ENCODE measurements at regions not wholly inside any gene's neighbourhood (a gene's known extent, or its start where the extent isn't known, plus 50 kb on each side); places are given as distances from the start of the nearest gene placed in this dataset.

DNA sequence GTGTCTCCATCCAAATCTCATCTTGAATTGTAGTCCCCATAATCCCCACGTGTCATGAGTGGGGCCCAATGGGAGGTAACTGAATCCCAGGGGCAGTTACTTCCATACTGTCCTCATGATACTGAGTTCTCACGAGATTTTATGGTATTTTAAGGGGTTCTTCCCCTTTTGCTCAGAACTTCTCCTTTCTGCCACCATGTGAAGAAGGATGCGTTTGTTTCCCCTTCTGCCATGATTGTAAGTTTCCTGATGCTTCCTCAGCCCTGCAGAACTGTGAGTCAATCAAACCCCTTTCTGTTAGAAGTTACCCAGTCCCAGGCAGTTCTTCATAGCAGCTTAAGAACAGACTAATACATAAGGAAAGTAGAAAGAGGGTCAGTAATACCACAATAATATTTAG lies 480.4 kb downstream of the KCNJ3 start:
- CTCF ChIA-PET (ENCODE audit: partially characterized antibody) = no interaction called here
- H3K4me2 ChIP-seq (ENCODE audit: insufficient read depth in 1 of 2, low read depth in 2 of 2, low read length in 2 of 2) = no peak overlapping the region
- no peaks in the 10 kb centered on the region for H3K79me2 ChIP-seq (ENCODE audit: control insufficient read depth in 1 of 2, insufficient read depth in 2 of 2, low read length in 2 of 2)
- H2BK12ac ChIP-seq (ENCODE audit: low read depth, low read length) = no peak overlapping the region
- peaks cover 0 to under 1% (median 0%) of the 10 kb centered on the region in 4 experiments; a peak in 1 of 7 replicates for H3K27me3 ChIP-seq (replicated peaks in 1 of 4; ENCODE audit: control insufficient read depth in 3 of 4, extremely low read depth in 1 of 4, insufficient read depth in 3 of 4, low read length in 3 of 4)
- 98% methylated on average over 3 of the region's 3 CpGs; no CpG with 5 or more reads in 1 of the 2 experiments for WGBS, 2 experiments (ENCODE audit: extremely low coverage in 1 of 2, insufficient coverage in 1 of 2, insufficient read length in 1 of 2, insufficient replicate concordance in 2 of 2, low coverage in 1 of 2, low lambda C conversion rate in 2 of 2, missing lambda C conversion rate in 1 of 2)
- no peak overlapping the region for H3K4me3 ChIP-seq (ENCODE audit: extremely low read depth in 1 of 4, insufficient read depth in 2 of 4, low read depth in 3 of 4, low read length in 4 of 4)
- no peak overlapping the region for H3K4ac ChIP-seq (replicated peaks; ENCODE audit: insufficient read length, low read depth, low read length)
- H4K5ac ChIP-seq (ENCODE audit: insufficient read length, low read depth, low read length) = no peak overlapping the region
- H3K27ac ChIP-seq (ENCODE audit: low read depth, low read length) = no peak overlapping the region
- no peaks in the 10 kb centered on the region for H4K20me1 ChIP-seq (replicated peaks in 1 of 2; ENCODE audit: control insufficient read depth in 1 of 2, insufficient read depth in 2 of 2, low read length in 2 of 2)
- no peaks in the 10 kb centered on the region for H3K9me3 ChIP-seq (ENCODE audit: insufficient read depth in 2 of 2, low read depth in 1 of 2, low read length in 1 of 2)
- no peak overlapping the region for H3K9ac ChIP-seq (replicated peaks in 1 of 4; ENCODE audit: extremely low read depth in 1 of 4, low read depth in 3 of 4, low read length in 3 of 4)
- no peak overlapping the region for H2AK5ac ChIP-seq (ENCODE audit: low read depth, low read length)
- POLR2A ChIA-PET (ENCODE audit: partially characterized antibody) = no interaction called here
- H3K18ac ChIP-seq (ENCODE audit: extremely low read depth, low read length) = no peak overlapping the region
- no peak overlapping the region for H2BK5ac ChIP-seq (ENCODE audit: low read depth, low read length)
- no peak for FAIRE-seq
- H3K56ac ChIP-seq (replicated peaks; ENCODE audit: insufficient read length, low read depth, low read length) = no peak overlapping the region
- no peaks in the 10 kb centered on the region for H3K23me2 ChIP-seq (ENCODE audit: low read depth, low read length)
- no peak for DNase-seq (ENCODE audit: low read depth in 1 of 2, low spot score in 2 of 2)
- H3K23ac ChIP-seq (ENCODE audit: insufficient read length) = no peak overlapping the region
- H2BK15ac ChIP-seq (ENCODE audit: low read length) = no peak overlapping the region
- H4K8ac ChIP-seq (ENCODE audit: extremely low read depth, insufficient read depth, low read length) = no peak overlapping the region
- H2BK20ac ChIP-seq (ENCODE audit: low read length) = no peak overlapping the region
- no peak overlapping the region for H3K14ac ChIP-seq (ENCODE audit: insufficient read length)
- no peak overlapping the region for H4K91ac ChIP-seq (replicated peaks; ENCODE audit: insufficient read length, low read length)
- H2BK120ac ChIP-seq (replicated peaks; ENCODE audit: low read depth, low read length) = no peak overlapping the region
- H3K4me1 ChIP-seq (replicated peaks in 1 of 4; ENCODE audit: control insufficient read depth in 3 of 4, insufficient read depth in 4 of 4, low read length in 3 of 4) = no peaks in the 10 kb centered on the region
- no peaks in the 10 kb centered on the region for H3K36me3 ChIP-seq (ENCODE audit: control insufficient read depth in 2 of 4, insufficient read depth in 4 of 4, low read length in 3 of 4)
- no peak for TF ChIP-seq TCF12 (IDR thresholded peaks at IDR 0.05; ENCODE audit: low read depth, low read length)
- no peak for TF ChIP-seq KDM1A (IDR thresholded peaks at IDR 0.05; ENCODE audit: borderline replicate concordance, low read length)
- no peak for TF ChIP-seq CBX5 (IDR thresholded peaks at IDR 0.05; ENCODE audit: low read depth, low read length)
- no peak for TF ChIP-seq E2F6 (IDR thresholded peaks at IDR 0.05)
- no peak for TF ChIP-seq BCL11A (IDR thresholded peaks at IDR 0.05; ENCODE audit: low read depth in 2 of 2, low read length in 2 of 2)
- TF ChIP-seq KDM4A (IDR thresholded peaks at IDR 0.05; ENCODE audit: low read depth, low read length, severe bottlenecking) = no peak
- TF ChIP-seq SUZ12 (IDR thresholded peaks at IDR 0.05; ENCODE audit: low read length) = no peak
- TF ChIP-seq, protein P1, sequence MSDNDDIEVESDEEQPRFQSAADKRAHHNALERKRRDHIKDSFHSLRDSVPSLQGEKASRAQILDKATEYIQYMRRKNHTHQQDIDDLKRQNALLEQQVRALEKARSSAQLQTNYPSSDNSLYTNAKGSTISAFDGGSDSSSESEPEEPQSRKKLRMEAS (IDR thresholded peaks at IDR 0.05) = no peak
- TF ChIP-seq FOSL1 (IDR thresholded peaks at IDR 0.05; ENCODE audit: insufficient read depth, low read depth, low read length) = no peak
- TF ChIP-seq CHD2 (IDR thresholded peaks at IDR 0.05; ENCODE audit: low read length) = no peak
- TF ChIP-seq NANOG (IDR thresholded peaks at IDR 0.05; ENCODE audit: insufficient read depth, low read depth, low read length, poor library complexity, severe bottlenecking) = no peak
- no peak for TF ChIP-seq BACH1 (IDR thresholded peaks at IDR 0.05; ENCODE audit: low read length)
- no peak for TF ChIP-seq ZNF274 (IDR thresholded peaks at IDR 0.05; ENCODE audit: borderline replicate concordance, extremely low read depth, low read length)
- 0 out of 2 replicates have a peak overlapping the region, but pooled peaks have one; percentile 24 for H2AFZ ChIP-seq (ENCODE audit: low read length)
- no peaks in the 10 kb centered on the region for H3K79me1 ChIP-seq (ENCODE audit: low read depth, low read length)

Data from H1 (cell line).